Stimulated activated CD8-positive, alpha-beta memory T cell treated with anti-CD3 and anti-CD28 coated beads, Interleukin-7, amount 100 ng/mL, for 24 hours (primary cell): ENCODE measurements at regions not wholly inside any gene's neighbourhood (a gene's known extent, or its start where the extent isn't known, plus 50 kb on each side); places are given as distances from the start of the nearest gene placed in this dataset.
"Not testable (repeated sequence)": the region's sequence is repeated elsewhere in the genome, so short reads cannot be mapped to it uniquely, and the experiment has no call there.

ENCODE experiments used
- DNase-seq: peaks from one replicate; pipeline ENCODE4 v3.0.0-alpha.2; 2020; ENCODE audit warnings: low read depth

- not testable (repeated sequence) for DNase-seq
Observed at GRCh38 chr2:88802026-88802425, 110.6 kb downstream of the RPIA start.

GRCh38 chr2:88807237-88807962, 115.9 kb downstream of the RPIA start:
- DNase-seq, result no peak

GRCh38 chr2:88808083-88808482, 116.6 kb downstream of the RPIA start:
- no peak for DNase-seq

GRCh38 chr2:88808652-88809051, 117.2 kb downstream of the RPIA start:
- no peak for DNase-seq

GRCh38 chr2:88809216-88809615, 117.7 kb downstream of the RPIA start:
- no peak for DNase-seq

- no peak for DNase-seq
Observed at GRCh38 chr2:88810017-88810416, 118.5 kb downstream of the RPIA start.

GRCh38 chr2:88810488-88810887, 119.0 kb downstream of the RPIA start:
- no peak for DNase-seq

DNA sequence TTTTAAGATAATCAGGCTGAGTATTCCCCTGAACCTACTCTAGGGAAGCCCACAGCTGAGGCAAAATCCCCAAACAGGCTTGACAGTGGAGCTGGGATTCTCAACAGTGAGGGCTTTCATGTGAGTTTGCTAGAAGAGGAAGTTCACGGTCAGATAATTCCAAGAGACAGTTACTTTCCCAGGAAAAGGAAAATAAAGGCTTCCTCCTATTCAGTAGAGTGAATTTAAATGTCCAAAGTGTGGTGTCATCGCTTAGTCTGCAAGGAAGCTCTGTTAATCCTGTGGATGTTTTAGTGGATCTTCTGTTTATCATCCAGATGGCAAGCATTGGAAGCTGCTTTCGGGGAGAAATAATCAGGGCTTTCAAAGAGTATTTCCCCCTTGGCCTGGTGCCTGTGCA, 119.8 kb downstream of the RPIA start:
- no peak for DNase-seq

DNA sequence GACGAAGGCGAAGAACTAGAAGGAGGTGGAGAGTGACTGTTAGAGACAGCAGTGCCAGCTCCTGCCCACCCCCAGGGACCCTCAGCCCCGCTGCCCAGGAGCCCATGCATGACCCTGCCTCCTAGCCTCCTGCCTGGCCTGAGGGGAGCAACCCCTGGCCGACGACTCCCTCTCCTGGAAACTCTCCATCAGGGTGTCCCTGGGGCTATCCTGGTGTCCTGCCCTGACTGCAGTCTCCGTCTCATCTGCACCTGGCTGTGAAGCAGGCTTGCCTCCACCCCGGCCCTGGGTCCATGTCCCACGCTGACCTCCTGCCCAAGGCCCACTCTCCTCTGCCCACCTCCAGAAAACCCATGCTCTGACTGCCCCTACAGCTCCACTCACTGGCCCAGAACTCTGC, 120.2 kb downstream of the RPIA start:
- no peak for DNase-seq

- DNase-seq, result no peak
Observed at GRCh38 chr2:88813612-88814011, 122.1 kb downstream of the RPIA start.

- no peak for DNase-seq
Observed at GRCh38 chr2:88815282-88815681, 123.8 kb downstream of the RPIA start.

- no peak for DNase-seq
Observed at GRCh38 chr2:88815697-88816096, 124.2 kb downstream of the RPIA start.

GRCh38 chr2:88818381-88818780, 126.9 kb downstream of the RPIA start:
- DNase-seq, result no peak

DNA sequence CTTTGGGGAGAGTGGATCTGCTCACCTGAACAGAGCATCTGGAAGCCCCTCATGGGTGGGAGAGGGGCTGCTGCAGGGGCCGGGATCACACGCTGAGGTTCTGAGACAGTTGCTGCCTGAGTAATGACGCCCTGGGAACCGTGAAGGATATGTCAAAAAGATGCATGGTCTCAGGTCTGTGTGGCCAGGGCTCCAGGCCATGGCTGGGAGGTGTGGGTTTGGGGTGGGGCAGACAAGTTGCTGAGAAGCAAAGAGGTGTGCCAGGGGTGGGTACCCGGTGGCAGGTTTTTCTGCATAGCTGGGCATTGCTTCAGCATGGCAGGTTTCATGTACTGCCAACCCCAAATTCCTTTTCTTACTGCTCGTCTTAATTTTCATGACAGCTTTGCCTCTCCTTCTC, 133.5 kb downstream of the RPIA start:
- no peak for DNase-seq

DNA sequence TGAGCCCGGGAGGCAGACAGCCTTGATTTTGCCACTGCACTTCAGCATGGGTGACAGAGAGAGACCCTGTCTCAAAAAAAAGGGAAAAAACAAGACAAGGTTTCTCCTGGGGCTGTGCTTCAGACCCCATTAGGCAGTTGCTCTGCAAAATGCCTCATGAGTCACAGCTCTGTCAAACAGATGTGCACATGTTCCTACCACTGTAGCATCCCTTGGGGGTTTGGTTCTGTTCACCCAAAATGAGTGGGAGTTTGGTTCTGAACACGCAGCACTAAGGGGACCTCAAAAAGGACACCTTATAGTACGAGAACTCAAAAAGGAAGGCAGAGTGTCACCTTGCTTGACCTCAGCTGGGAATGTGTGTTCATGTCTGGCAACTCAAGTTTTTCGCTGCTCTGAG, 134.9 kb downstream of the RPIA start:
- no peak for DNase-seq

GRCh38 chr2:88827821-88828220, 136.3 kb downstream of the RPIA start:
- no peak for DNase-seq

- no peak for DNase-seq
Observed at GRCh38 chr2:88828397-88829137, 137.1 kb downstream of the RPIA start.

DNA sequence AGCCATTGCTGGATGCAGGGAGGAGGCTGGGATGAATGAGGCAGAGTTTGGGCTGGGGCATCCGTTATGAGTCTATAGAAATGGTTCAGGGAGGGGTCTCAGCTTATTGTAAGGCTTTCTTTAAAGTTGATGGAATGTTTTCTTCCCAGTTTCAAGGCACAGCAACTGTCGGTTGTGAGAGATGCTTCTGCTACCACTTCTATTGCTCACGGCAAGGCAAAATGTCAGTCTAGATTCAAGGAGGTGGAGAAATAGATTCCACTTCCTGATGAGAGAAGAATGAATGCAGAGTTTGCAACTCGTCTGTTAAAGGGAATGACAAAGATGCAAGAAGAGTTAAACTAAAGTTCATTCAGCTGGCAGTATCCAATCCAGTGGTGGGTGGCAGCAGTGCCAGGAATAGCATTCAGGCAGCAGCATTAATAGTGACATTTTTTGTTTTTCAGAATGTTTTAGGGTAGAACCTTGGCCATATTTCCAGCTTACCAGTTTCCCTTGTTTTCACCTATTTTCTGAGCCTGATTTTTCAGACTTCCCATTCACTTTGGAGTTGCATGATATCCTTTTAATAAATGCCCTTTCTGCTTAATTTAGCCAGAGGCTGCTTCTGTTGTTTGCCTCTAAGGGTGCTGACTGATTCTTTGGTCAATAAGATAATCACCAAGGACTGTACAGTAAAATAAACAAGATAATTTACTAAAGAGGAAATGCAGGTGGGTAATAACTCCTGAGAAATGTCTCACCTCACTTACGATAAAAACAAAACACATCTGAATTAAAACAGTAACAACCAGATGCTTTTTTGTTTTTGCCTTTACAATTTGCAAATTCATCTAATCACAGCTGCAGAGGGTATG, 138.4 kb downstream of the RPIA start:
- DNase-seq, result no peak

DNA sequence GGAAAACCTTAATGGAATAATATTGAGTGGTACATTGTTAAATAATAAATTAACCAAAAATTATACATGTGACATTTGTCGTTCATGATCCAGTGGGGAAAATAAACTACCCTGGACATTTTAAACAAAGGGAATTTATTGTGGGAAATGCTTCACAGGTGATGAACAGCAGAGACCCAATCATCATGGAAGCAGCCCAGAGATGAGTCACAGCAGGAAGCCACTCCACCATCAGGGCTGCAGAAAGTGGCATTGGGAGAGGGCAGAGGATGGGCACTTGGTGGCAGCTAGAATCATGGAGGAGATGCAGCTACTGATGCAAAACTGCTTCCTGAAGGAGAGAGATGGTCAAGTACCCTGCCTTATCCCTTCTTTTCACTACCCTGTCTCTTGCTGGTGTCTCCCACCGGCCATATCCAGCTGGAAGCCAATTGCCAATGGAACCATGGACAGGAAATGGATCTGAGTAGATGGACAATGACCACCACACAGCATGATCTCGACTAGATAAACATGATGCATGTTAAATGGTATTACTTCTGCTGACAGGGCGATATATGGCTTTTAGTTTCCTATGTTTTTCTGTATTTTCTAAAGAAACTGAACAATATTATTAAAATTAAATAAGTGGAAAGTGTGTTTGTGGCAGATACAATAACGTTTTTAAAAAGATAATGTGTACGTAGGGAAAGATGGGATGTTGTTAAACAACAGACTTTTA, 139.8 kb downstream of the RPIA start:
- DNase-seq, result no peak

DNA sequence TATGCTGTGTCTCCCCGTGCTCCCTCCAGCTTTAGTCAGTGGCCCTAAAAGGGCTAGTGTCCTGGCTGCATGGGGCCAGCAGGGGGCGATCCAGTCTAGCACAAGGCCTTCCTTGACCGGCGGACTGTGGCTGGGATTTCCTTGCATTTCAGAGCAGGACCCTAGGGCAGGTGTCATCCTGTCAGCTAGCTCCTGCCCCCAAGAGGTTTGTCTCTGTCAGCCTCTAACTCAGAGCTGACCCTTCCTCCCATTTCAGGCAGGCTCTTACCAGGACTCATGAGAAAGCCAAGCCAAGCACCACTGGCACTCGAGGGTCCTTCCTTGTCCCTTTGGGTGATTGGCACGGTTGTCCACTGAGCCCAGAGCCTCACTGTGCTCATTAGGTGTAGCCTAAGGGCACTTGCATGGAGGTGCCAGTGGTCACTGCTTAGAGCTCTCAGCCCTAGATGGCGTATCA, 140.3 kb downstream of the RPIA start:
- DNase-seq, result peak; percentile 15

DNA sequence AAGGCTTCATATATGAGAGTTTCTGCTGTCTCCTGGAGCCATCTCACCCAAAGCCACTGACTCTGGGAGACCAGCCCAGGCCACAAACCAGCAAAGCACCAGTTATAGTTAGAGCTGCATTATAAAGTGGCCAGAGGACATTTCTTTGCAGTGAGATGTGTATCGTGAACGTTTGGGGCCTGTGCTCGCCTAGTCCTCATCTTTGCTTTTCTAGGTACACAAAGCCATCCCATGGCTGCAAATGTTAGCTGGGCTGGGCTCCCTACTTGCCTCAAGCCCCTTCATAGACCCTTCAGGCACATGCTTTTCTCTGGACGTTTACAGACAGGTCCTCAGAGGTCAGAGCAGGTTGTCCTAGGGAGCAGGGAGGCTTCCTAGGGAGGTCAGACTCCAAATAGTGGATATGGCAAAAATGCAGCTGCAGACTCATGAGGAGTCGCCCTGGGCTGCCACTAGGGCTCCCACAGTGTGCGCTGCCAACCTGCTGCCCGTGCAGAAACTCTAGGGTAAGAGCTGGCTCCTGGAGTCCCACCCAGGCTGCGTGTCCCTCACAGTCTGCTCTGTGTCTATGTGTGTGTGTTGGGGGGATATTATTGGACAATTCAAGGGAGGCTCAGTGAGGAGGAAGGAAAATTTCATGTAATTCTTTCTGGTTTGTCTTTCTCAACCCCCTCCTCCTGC, 141.0 kb downstream of the RPIA start:
- no peak for DNase-seq
